KBM-7 (cell line): ENCODE measurements at regions not wholly inside any gene's neighbourhood (a gene's known extent, or its start where the extent isn't known, plus 50 kb on each side); places are given as distances from the start of the nearest gene placed in this dataset.

Experiments used
- DNase-seq: peaks from one replicate; pipeline ENCODE4 v3.0.0-alpha.2; 2015
- in situ Hi-C: fragments of 300-500 bp; cut with MboI; formaldehyde crosslinking; loops from 2 replicates; pipeline ENCODE4 v1.14.3; 2020; ENCODE audit warnings: low sequenced_read_pairs, low pct_unique_long_range_greater_than_20kb, mixed read lengths

DNA sequence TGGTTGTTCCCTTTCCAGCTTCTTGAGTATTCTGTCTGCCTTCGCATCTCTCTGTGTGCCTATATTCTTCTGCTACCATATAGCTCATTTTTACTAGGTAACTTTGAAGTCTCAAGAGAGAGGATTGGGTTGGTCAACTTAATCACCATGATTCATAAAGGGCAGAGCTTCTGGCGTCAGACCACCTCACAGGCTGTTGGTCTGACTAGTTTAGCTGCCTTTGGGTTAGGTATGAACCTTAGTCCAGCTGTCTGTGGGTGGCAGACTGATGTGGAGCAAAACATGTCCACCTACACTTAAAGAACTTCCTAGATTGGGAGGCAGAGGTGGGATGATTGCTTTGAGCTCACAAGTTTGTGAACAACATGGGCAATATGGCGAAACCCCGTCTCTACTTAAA is 192.2 kb upstream of the SGK1 start:
- no peak for DNase-seq
- in situ Hi-C loops, result no loop called here

DNA sequence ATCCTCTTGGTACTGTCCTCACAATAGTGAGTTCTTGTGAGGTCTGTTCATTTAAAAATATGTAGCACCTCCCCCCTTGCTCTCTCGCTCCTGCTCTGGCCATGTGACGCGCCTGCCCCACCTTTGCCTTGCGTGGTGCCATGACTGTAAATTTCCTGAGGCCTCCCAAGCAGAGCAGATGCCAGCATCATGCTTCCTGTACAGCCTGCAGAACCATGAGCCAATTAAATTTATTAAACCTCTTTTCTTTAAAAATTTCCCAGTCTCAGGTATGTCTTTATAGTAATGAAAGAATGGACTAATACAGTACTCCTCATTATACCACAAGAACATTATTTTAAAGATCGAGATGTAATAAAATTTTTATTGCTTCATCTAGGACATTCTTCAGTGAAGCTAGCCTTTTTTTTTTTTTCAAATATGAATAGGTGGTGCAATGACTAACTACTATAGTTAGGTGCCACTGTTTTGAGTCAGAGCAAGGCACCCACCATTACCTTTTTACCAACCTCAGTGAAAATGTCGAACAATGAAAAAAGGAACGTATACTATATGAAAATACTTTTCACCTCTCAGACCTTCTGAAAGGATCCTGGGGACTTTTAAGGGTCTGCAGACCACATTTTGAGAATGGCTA is 191.1 kb upstream of the SGK1 start:
- in situ Hi-C loops, result no loop called here

DNA sequence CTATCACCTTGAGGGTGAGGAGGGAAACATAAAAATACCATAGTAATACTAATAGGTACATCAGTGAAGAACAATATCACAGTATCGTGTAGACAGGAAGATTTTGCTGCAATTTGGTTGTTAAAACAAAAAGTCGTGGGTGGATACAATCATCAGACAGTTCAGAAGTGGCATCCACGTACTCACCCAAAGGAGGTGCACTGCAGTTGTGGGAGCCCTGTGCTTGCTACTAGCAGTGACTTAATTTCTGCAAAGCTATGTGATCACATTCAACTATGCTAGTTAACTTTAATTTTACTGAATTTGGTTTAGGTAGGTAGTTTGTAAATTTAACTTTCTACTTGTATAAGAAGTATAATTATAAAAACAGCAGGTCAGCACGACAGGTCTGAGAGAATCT is 188.2 kb upstream of the SGK1 start:
- in situ Hi-C loops, result no loop called here
- no peak for DNase-seq

More for the DNA sequence above, 191.1 kb upstream of the SGK1 start:
- no peak for DNase-seq

DNA sequence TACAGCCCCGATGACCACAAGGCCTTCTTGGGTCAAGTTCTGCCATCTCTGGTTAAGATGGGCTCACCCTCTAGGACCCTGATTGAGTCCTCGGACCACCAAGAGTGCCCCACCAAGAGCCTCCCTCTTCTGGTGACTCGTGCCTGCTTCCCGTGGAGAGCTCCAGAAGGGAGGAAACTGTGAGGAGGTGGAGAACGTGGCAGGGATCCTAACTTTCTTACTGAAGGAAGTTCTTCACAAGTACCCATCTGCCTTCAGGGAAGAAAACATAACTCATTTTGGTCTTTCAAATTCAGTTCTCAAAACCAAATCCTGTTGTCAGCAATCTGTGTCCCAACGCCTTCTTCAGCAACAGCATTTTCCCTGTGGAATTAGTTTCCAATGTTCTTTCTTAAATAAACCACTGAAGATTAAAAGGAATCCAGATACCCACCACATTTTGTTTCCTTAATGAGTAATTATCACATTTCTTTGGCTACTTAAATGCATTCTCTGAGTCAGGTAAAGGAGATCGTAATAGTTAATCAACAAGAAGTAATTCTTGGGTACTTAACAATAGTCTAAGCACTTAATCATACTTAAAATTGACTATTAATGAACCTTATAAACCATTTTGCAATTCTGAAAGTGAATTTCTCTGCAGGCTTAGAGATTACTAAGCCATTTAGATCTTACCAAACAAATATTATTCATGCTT is 185.8 kb upstream of the SGK1 start:
- no peak for DNase-seq

DNA sequence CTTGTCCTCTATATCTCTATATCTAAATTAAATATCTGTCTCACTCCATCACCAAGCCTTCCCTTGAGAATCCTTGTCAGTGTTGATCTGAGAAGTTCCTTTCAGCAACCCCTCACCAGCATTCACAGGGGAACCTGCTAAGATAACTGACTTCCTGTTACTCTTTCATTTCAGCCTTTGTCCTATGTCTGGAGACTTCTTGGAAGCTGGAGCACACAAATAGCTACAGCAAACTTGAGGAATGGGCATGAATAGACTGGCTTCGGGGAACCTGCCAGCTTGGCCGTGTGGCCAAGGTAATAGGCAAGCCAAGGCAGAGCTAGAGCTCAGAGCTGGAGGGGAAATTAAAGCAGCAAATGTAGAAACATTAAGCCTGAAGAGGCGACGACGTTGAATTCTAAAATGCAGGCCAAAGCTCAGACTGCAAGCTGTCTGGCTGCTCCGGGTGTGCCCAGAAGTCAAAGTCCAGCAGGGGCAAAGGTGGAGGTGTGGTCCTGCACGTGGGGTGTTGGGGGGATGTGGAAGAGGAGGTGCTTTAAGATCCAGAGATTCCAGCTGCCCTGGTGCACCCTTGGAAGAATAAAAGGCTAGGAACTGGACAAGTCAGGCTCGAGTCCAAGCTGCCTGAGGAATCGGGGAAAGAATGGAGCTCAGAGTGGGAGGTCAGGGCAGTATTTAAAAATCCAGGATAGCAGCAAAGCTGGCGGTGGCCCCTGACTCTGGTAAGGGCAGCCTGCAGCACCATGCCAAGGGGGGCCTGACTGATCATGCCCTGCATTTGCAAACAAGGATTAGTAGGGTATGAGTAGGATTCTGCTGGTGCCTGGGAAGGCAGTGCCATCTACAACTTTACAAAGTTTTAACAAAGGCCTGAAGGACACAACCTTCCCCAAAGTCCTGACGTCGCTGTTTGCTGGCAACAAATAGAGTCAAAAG is 185.0 kb upstream of the SGK1 start:
- no peak for DNase-seq
- in situ Hi-C loops, result no loop called here

More for the DNA sequence above, 185.8 kb upstream of the SGK1 start:
- in situ Hi-C loops, result no loop called here

DNA sequence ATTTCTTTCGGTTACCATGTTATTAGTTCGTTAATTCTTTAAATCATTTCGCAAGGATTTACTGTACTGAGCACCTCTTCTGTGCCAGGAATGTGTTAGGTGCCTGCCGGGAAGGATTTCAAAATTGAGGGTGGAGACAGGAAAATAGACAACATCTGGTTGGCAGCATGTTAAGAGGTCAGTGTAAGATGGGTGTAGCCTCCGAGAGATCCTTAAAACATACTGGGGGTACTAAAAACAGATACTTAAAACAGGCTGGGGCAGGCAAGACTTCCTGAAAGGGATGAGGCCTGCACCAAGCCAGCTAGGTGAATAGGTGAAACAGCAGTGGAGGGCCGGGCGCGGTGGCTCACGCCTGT is 178.0 kb upstream of the SGK1 start:
- DNase-seq, result no peak
- in situ Hi-C loops, result no loop called here

DNA sequence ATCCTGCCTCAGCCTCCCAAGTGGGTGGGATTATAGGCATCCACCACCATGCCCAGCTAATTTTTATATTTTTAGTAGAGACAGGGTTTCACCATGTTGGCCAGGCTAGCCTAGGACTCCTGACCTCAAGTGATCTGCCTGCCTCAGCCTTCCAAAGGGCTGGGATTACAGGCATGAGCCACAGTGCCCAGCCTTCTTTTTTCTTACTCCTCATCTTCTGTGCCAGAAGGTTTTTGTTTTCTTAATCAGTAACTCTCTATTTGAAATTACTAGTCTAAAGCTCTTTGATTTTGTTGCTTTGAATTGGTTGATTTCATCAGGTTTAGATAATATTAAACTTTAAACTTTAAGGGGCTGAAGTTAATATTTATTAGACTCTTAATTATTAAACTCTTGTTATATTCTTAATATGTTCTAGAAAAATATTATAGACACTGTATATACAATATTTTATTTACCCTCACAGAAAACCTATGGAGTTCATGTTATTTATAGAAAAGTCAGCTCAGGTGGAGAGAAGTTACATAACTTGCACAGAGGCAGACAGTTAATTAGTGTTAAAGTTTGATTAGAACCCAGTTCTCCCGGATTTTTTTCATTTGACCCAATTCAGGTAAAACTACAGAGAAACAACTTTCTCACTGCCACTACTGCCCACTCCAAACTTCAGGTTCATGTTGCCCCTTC is 177.4 kb upstream of the SGK1 start:
- in situ Hi-C loops, result no loop called here
- DNase-seq, result no peak

- in situ Hi-C loops, result no loop called here
- DNase-seq, result no peak
These were observed 175.9 kb upstream of the SGK1 start for GRCh38 chr6:134493789-134494188.

DNA sequence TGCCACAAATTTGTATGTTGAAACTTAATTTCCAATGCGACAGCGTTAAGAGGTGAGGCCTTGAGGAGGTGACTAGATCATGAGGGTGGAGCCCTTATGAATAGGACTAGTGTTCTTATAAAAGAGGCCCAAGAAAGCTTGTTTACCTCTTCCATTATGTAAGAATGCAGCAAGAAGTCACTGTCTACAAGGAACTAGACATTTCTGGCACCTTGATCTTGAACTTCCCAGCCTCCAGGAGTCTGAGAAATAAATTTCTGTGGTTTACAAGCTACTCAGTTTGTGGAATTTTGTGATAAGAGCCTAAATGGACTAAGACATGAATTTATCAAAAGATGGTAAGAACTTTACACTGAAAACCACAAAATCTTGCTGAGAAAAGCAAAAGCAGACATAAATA is 173.6 kb upstream of the SGK1 start:
- in situ Hi-C loops, result no loop called here
- DNase-seq, result no peak

DNA sequence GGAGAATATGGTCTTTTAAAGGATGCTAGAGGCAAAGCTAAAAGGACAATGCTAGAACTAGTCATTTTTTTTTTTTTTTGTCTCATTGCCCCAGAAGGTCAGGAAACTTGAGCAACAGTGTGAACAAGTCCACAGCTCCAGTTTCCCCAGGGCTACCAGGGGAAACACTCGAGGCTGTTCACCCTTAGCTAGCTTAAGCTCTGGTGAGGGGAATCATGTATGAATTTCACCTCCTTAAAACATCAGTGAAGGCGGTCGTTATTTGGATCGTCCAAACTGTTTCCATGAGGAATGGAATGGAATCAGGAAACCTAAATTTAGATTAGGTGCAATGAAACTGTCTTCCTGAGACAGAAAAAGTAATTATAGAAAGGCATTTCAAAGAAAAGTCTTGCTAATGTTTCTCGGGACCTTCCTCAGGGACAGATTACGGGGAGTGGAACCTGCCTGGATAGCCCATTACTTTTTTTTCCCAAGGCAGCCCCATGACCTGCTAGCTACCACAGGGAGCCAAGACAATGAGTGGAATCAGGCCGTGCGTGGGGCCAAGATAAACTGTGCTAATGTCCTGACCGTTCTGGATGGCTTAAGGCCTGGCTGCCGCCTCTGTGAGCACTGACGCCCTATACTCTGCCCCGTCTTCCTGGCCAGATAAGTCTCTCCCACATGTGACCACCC is 164.8 kb upstream of the SGK1 start:
- in situ Hi-C loops, result no loop called here
- no peak for DNase-seq

- in situ Hi-C loops, result no loop called here
- no peak for DNase-seq
These were observed 164.1 kb upstream of the SGK1 start for GRCh38 chr6:134481966-134482365.

DNA sequence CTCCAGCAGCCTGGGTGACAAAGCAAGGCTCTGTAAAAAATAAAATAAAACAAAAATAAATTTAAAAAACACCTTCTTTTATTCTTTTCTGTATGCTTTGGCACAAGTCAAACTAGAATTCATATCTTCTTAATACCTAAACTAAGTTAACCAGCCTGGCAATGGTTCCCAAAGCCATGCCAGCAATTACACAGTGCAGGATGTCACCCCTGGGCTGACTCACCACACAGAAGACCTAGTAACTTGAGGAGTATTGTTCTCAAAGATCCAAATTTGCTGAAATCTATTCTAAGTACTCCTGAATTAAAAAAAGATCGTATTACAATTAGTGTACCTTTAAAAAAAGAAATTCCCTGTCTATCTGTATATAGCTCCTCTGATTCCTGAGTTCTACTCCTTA is 162.7 kb upstream of the SGK1 start:
- DNase-seq, result no peak
- in situ Hi-C loops, result no loop called here

- in situ Hi-C loops, result no loop called here
- no peak for DNase-seq
These were observed 161.0 kb upstream of the SGK1 start for GRCh38 chr6:134478764-134479399.

- in situ Hi-C loops, result no loop called here
- no peak for DNase-seq
These were observed 160.2 kb upstream of the SGK1 start for GRCh38 chr6:134477991-134478635.

DNA sequence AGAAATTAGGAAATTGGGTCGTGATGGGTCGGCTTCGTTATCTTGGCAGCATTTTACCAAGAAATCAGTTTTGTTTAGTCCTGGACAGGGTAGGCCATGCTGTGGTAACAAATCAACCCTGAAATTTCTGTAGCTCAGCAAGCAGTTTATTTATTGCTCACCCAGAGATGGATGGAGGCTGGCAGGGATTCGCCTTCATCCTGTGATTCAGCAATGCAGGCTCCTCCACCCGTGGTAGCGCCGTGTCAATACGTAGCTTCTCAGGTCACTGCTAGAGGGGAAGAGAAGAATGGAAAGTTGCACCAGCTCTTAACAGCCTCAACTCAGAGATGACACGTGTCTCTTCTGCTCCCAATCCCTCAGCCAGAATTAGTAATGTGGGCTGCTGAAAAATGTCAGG is 157.0 kb upstream of the SGK1 start:
- in situ Hi-C loops, result no loop called here
- DNase-seq, result no peak

DNA sequence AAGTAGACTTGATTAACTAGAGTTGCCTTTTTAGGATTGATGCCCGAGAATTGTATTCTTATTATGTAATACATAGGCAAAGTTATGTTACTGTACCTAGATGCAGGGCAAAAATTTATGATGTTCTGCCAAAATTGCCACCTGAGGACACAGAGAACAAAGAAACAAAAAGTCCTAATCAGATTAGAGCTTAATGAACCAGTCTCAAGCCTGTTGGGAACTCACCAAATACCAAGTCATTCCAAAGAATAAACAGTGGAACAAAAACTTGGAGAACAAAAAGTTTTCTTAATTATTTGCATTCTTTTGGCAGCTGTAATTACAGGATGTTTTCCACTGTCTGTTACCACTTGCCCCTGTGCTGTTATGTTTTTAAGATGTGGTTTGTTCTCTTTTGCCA is 154.7 kb upstream of the SGK1 start:
- no peak for DNase-seq
- in situ Hi-C loops, result no loop called here

DNA sequence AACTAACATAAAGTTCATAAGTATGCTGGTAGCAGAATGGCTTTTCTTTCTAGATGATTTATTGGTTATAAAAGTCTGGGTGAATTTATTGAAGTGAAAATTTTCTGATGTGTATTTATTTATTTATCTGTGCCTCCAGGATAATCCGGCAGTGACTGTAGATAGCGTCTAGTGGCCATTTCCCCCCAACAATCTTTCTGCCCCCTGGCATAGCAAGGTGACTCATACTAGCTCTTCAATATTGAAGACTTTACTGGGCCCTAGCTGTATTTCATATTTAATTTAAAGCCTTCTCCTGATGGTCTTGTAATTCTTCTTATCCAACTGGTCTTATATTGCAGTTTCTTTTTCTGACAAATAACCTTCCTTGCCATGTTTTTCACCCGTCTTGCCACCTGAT is 154.1 kb upstream of the SGK1 start:
- in situ Hi-C loops, result no loop called here
- no peak for DNase-seq

- in situ Hi-C loops, result no loop called here
- DNase-seq, result no peak
These were observed 152.6 kb upstream of the SGK1 start for GRCh38 chr6:134470457-134470975.
